GM12872 (cell line): ENCODE measurements at regions not wholly inside any gene's neighbourhood (a gene's known extent, or its start where the extent isn't known, plus 50 kb on each side); places are given as distances from the start of the nearest gene placed in this dataset.
A peak's percentile ranks its signal among the peaks of the same experiment; 100 is the strongest.

ENCODE experiments used
- TF ChIP-seq, protein P1 (sequence below): IDR thresholded peaks from 3 replicates; pipeline ENCODE4 v1.5.1; 2011; ENCODE audit warnings: low read depth, mild to moderate bottlenecking, low read length, moderate library complexity; ENCODE audit not compliant: insufficient read depth

DNA sequence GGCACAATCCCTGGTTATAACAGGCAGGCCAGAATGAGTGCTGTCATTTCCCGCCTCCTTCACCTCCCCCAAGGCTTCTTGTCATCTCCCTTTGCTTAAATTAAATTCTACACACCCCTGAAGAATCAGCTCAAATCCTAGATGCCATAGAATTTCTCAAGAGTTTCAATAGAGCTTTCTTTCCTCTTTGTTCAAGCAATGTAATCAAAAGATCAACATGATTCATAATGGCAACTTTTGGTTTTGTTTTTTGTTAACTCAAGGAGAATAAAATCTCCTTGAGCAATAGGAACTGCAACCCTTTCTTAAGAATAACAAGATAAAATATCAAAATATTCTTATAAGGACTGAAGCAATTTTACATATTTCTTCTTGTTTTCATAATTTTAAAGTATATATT, 180.8 kb upstream of the CDK1 start:
- TF ChIP-seq, protein P1, sequence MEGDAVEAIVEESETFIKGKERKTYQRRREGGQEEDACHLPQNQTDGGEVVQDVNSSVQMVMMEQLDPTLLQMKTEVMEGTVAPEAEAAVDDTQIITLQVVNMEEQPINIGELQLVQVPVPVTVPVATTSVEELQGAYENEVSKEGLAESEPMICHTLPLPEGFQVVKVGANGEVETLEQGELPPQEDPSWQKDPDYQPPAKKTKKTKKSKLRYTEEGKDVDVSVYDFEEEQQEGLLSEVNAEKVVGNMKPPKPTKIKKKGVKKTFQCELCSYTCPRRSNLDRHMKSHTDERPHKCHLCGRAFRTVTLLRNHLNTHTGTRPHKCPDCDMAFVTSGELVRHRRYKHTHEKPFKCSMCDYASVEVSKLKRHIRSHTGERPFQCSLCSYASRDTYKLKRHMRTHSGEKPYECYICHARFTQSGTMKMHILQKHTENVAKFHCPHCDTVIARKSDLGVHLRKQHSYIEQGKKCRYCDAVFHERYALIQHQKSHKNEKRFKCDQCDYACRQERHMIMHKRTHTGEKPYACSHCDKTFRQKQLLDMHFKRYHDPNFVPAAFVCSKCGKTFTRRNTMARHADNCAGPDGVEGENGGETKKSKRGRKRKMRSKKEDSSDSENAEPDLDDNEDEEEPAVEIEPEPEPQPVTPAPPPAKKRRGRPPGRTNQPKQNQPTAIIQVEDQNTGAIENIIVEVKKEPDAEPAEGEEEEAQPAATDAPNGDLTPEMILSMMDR, result no peak

DNA sequence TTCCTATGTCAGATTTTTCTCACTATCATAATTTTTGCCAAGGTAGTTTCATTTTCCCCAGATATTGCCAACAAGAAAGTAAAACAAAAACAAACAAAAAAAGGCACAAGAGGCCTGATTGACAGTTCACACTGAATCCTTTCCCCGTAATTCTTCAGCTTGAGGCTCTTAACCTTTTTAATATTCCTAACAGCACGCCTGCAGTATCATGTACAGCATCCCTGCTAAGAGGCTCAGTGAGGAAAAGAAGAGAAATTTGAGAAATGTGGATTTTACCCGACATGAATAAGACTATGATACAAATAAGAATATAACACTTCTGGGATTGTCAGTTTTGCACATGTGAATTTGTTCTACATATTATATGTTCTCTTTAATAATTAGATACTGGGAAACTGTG, 182.4 kb upstream of the CDK1 start:
- TF ChIP-seq, protein P1, result no peak

DNA sequence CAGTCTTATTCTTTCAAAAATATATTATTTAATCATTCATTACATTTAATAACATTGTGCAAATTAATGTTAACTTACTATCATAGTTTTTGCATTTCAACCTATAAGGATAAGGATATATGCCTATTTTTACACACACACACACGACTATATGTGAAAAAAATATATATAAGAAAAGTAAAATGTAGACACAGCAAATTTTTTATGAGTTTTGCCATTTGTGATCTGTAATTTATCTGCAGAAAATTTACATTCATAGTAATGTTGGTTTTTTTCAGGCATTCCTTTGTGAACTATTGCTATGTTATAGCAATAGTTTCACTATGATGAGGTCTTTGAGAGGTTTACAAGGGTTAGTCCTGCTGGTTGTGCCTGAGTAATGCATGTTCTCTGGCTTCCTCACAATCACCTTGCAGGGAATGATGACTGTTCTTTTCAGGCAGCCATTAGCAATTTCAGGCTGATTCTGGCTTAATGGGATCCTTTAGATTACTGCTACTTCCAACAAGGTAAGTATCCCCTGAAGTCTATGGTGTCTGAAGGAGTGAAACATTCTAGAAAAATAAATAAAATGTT, 183.7 kb upstream of the CDK1 start:
- TF ChIP-seq, protein P1, result peak; percentile 1; the same call in 1 of the 3 replicates

DNA sequence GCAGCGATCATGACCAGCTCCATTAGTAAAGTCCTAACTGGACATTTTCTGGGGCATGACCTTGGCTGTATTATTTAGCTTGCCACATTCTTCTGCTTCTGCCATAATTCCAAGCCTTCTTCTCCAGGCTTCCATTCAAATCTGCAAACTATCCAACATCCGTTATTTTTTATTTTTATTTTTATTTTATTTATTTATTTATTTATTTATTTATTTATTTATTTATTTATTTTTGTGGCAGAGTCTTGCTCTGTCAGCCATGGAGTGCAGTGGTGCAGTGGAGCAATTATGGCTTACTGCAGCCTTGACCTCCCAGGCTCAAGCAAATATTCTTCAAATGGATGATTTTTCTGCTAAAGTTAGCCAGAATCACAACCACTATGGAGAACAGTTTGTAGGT, 187.2 kb upstream of the CDK1 start:
- TF ChIP-seq, protein P1, result no peak

DNA sequence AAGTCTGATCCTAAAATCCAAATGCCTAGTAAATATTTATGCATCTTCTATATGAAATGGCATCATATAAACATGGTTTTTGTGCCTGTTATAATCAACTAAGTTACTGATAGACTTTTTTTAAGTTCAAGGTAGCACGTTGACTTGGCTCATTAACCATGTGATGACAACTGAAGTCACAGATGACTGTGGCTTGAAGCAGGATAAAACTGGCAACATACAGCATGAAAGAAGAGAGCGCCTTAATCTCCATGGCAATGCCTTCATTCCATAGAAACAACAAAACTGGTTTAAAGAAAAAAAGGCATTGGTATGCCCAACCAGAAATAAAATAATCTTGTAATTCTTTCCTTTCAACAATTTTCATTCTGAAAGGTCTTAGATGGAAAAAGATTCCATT, 188.9 kb upstream of the CDK1 start:
- TF ChIP-seq, protein P1, result no peak

DNA sequence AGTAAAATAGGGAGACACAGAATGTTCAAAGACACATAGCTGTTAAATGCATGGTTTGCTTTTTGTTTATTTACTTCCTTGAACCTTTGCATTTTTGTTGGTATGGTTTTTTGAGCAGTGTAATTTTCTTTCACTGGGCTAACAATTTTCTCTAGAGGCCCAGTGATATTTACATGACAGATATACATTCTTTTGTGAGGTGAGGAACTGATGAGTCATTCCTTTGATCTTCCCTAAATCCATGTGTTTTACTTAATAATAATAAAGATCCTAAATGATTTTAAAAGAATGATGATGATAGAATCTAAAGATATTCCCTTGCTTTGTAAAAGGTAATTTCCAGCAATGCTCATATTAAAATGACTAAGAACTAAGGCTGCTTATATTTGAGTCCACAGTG, 188.5 kb upstream of the ANK3 start:
- TF ChIP-seq, protein P1, result no peak

DNA sequence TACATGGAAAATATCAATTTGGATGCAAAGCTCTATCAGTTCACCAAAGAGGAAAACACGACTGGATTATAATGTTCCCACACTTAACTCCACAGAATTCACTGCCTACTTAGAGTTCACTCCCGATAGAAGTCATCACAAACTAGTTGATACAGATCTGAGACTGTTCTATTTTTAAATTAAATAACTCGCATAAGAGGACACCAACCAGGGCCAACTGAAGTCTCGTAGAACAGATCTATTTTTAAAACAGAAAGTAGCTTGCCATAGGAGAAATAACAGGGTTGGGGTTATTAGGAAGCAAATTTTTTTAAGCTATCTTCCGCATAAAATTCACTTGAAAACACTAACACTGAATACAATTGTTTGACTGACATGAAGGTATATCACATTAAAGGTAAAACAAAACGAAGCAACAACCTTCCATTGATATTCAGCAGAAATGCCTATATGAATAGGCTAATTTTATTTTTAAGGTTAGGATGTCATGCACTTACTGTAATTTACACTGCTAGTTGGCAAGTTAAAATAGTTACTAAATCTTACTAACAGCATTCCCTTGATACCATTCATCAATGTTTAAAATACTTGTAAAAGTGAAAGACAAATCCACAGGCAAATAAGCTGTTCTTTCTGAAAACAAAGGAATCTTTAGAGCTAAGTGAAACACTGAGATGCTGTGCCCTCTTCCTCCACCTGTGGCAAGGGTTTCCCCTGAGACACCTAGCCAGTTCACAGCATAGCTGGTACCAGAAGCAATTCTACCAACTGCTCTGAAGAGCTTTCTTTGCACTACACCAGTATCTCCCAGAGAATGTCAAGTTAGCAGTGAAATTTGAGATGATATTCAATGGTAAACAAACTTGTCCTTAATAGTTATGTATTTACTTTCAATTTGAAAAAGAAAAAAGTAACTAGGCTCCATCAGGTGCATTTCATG, 186.7 kb upstream of the ANK3 start:
- TF ChIP-seq, protein P1, result no peak
